ENCODE measurements at regions not wholly inside any gene's neighbourhood (a gene's known extent, or its start where the extent isn't known, plus 50 kb on each side); places are given as distances from the start of the nearest gene placed in this dataset.
A peak's percentile ranks its signal among the peaks of the same experiment; 100 is the strongest.

GRCh38 chr18:6465281-6465680 lies 50.6 kb upstream of the L3MBTL4 start:
- H3K36me3 ChIP-seq (ENCODE audit: control insufficient read depth in 3 of 3, insufficient read depth in 2 of 3, low read depth in 1 of 3, low read length in 3 of 3), result no peaks in the 10 kb centered on the region
- H3K4me3 ChIP-seq (ENCODE audit: low read depth in 1 of 3, low read length in 3 of 3), result no peak overlapping the region
- no peak for FAIRE-seq
- no peak for DNase-seq
- 66 to 79% (median 78%) methylated on average over 1 of the region's 1 CpG for WGBS, 3 donors
- H3K4me1 ChIP-seq (ENCODE audit: control insufficient read depth in 3 of 3, insufficient read depth in 2 of 3, low read depth in 1 of 3, low read length in 2 of 3), result no peaks in the 10 kb centered on the region
- no peak overlapping the region for H3K27ac ChIP-seq (ENCODE audit: low read depth in 1 of 3, low read length in 2 of 3)
- no peaks in the 10 kb centered on the region for H3K9me3 ChIP-seq (ENCODE audit: control insufficient read depth in 2 of 2, insufficient read depth in 1 of 2, low read depth in 1 of 2, low read length in 1 of 2)
- no peaks in the 10 kb centered on the region for H3K27me3 ChIP-seq (ENCODE audit: control insufficient read depth in 3 of 3, insufficient read depth in 3 of 3, low read length in 3 of 3)

GRCh38 chr18:6476190-6476589 lies 61.5 kb upstream of the L3MBTL4 start:
- Histone ChIP-seq H3K36me3 (ENCODE audit: control insufficient read depth in 3 of 3, insufficient read depth in 2 of 3, low read depth in 1 of 3, low read length in 3 of 3) (no peaks in the 10 kb centered on the region), H3K4me3 (ENCODE audit: low read depth in 1 of 3, low read length in 3 of 3) (no peak overlapping the region), H3K27me3 (ENCODE audit: control insufficient read depth in 3 of 3, insufficient read depth in 3 of 3, low read length in 3 of 3) (no peaks in the 10 kb centered on the region), H3K9me3 (ENCODE audit: control insufficient read depth in 2 of 2, insufficient read depth in 1 of 2, low read depth in 1 of 2, low read length in 1 of 2) (peaks cover 0 to under 1% of the 10 kb centered on the region in 2 donors), H3K27ac (ENCODE audit: low read depth in 1 of 3, low read length in 2 of 3) (no peak overlapping the region), H3K4me1 (ENCODE audit: control insufficient read depth in 3 of 3, insufficient read depth in 2 of 3, low read depth in 1 of 3, low read length in 2 of 3) (no peaks in the 10 kb centered on the region)
- 48 to 80% (median 55%) methylated on average over 1 of the region's 1 CpG for WGBS, 3 donors
- DNase-seq (no peak), FAIRE-seq (no peak)

- Histone ChIP-seq H3K27me3 (ENCODE audit: control insufficient read depth in 3 of 3, insufficient read depth in 3 of 3, low read length in 3 of 3) (no peaks in the 10 kb centered on the region), H3K27ac (ENCODE audit: low read depth in 1 of 3, low read length in 2 of 3) (no peak overlapping the region), H3K36me3 (ENCODE audit: control insufficient read depth in 3 of 3, insufficient read depth in 2 of 3, low read depth in 1 of 3, low read length in 3 of 3) (no peaks in the 10 kb centered on the region), H3K4me1 (ENCODE audit: control insufficient read depth in 3 of 3, insufficient read depth in 2 of 3, low read depth in 1 of 3, low read length in 2 of 3) (no peaks in the 10 kb centered on the region), H3K4me3 (ENCODE audit: low read depth in 1 of 3, low read length in 3 of 3) (no peak overlapping the region), H3K9me3 (ENCODE audit: control insufficient read depth in 2 of 2, insufficient read depth in 1 of 2, low read depth in 1 of 2, low read length in 1 of 2) (no peaks in the 10 kb centered on the region)
- DNase-seq, result no peak
- no peak for FAIRE-seq
- 91 to 94% (median 94%) methylated on average over 2 of the region's 2 CpGs for WGBS, 3 donors
These were observed 62.2 kb upstream of the L3MBTL4 start for GRCh38 chr18:6476880-6477279.

GRCh38 chr18:6478121-6478520 lies 63.4 kb upstream of the L3MBTL4 start:
- H3K4me1 ChIP-seq (ENCODE audit: control insufficient read depth in 3 of 3, insufficient read depth in 2 of 3, low read depth in 1 of 3, low read length in 2 of 3), result no peaks in the 10 kb centered on the region
- no peaks in the 10 kb centered on the region for H3K27me3 ChIP-seq (ENCODE audit: control insufficient read depth in 3 of 3, insufficient read depth in 3 of 3, low read length in 3 of 3)
- DNase-seq, result no peak
- no peak overlapping the region for H3K27ac ChIP-seq (ENCODE audit: low read depth in 1 of 3, low read length in 2 of 3)
- H3K36me3 ChIP-seq (ENCODE audit: control insufficient read depth in 3 of 3, insufficient read depth in 2 of 3, low read depth in 1 of 3, low read length in 3 of 3), result no peaks in the 10 kb centered on the region
- FAIRE-seq, result no peak
- 68 to 88% (median 68%) methylated on average over 6 of the region's 6 CpGs for WGBS, 3 donors
- no peaks in the 10 kb centered on the region for H3K9me3 ChIP-seq (ENCODE audit: control insufficient read depth in 2 of 2, insufficient read depth in 1 of 2, low read depth in 1 of 2, low read length in 1 of 2)
- H3K4me3 ChIP-seq (ENCODE audit: low read depth in 1 of 3, low read length in 3 of 3), result no peak overlapping the region

GRCh38 chr18:6479699-6480098 lies 65.0 kb upstream of the L3MBTL4 start:
- WGBS, 3 donors, result 80 to 91% (median 87%) methylated on average over 4 of the region's 4 CpGs
- Histone ChIP-seq H3K4me1 (ENCODE audit: control insufficient read depth in 3 of 3, insufficient read depth in 2 of 3, low read depth in 1 of 3, low read length in 2 of 3) (no peaks in the 10 kb centered on the region), H3K27ac (ENCODE audit: low read depth in 1 of 3, low read length in 2 of 3) (no peak overlapping the region), H3K9me3 (ENCODE audit: control insufficient read depth in 2 of 2, insufficient read depth in 1 of 2, low read depth in 1 of 2, low read length in 1 of 2) (no peaks in the 10 kb centered on the region), H3K4me3 (ENCODE audit: low read depth in 1 of 3, low read length in 3 of 3) (no peak overlapping the region), H3K36me3 (ENCODE audit: control insufficient read depth in 3 of 3, insufficient read depth in 2 of 3, low read depth in 1 of 3, low read length in 3 of 3) (no peaks in the 10 kb centered on the region), H3K27me3 (ENCODE audit: control insufficient read depth in 3 of 3, insufficient read depth in 3 of 3, low read length in 3 of 3) (no peaks in the 10 kb centered on the region)
- FAIRE-seq (no peak), DNase-seq (no peak)

GRCh38 chr18:6482198-6482977 lies 67.7 kb upstream of the L3MBTL4 start:
- Histone ChIP-seq H3K36me3 (ENCODE audit: control insufficient read depth in 3 of 3, insufficient read depth in 2 of 3, low read depth in 1 of 3, low read length in 3 of 3) (no peaks in the 10 kb centered on the region), H3K9me3 (ENCODE audit: control insufficient read depth in 2 of 2, insufficient read depth in 1 of 2, low read depth in 1 of 2, low read length in 1 of 2) (no peaks in the 10 kb centered on the region), H3K4me1 (ENCODE audit: control insufficient read depth in 3 of 3, insufficient read depth in 2 of 3, low read depth in 1 of 3, low read length in 2 of 3) (no peaks in the 10 kb centered on the region), H3K27ac (ENCODE audit: low read depth in 1 of 3, low read length in 2 of 3) (no peak overlapping the region), H3K4me3 (ENCODE audit: low read depth in 1 of 3, low read length in 3 of 3) (no peak overlapping the region), H3K27me3 (ENCODE audit: control insufficient read depth in 3 of 3, insufficient read depth in 3 of 3, low read length in 3 of 3) (no peaks in the 10 kb centered on the region)
- FAIRE-seq, result no peak
- 15 to 19% (median 19%) methylated on average over 15 of the region's 15 CpGs for WGBS, 3 donors
- peak; percentile 43 to 44 for DNase-seq

- no peaks in the 10 kb centered on the region for H3K36me3 ChIP-seq (ENCODE audit: control insufficient read depth in 3 of 3, insufficient read depth in 2 of 3, low read depth in 1 of 3, low read length in 3 of 3)
- no peak overlapping the region for H3K4me3 ChIP-seq (ENCODE audit: low read depth in 1 of 3, low read length in 3 of 3)
- H3K4me1 ChIP-seq (ENCODE audit: control insufficient read depth in 3 of 3, insufficient read depth in 2 of 3, low read depth in 1 of 3, low read length in 2 of 3), result no peaks in the 10 kb centered on the region
- no peak overlapping the region for H3K27ac ChIP-seq (ENCODE audit: low read depth in 1 of 3, low read length in 2 of 3)
- H3K27me3 ChIP-seq (ENCODE audit: control insufficient read depth in 3 of 3, insufficient read depth in 3 of 3, low read length in 3 of 3), result no peaks in the 10 kb centered on the region
- WGBS, 3 donors, result 23 to 72% (median 44%) methylated on average over 2 of the region's 2 CpGs
- DNase-seq, result no peak
- no peak for FAIRE-seq
- H3K9me3 ChIP-seq (ENCODE audit: control insufficient read depth in 2 of 2, insufficient read depth in 1 of 2, low read depth in 1 of 2, low read length in 1 of 2), result no peaks in the 10 kb centered on the region
These were observed 69.9 kb upstream of the L3MBTL4 start for GRCh38 chr18:6484659-6485058.

- FAIRE-seq (no peak), DNase-seq (no peak)
- no peaks in the 10 kb centered on the region for H3K9me3 ChIP-seq (ENCODE audit: control insufficient read depth in 2 of 2, insufficient read depth in 1 of 2, low read depth in 1 of 2, low read length in 1 of 2)
- 17 to 41% (median 20%) methylated on average over 3 of the region's 3 CpGs for WGBS, 3 donors
- no peaks in the 10 kb centered on the region for H3K36me3 ChIP-seq (ENCODE audit: control insufficient read depth in 3 of 3, insufficient read depth in 2 of 3, low read depth in 1 of 3, low read length in 3 of 3)
- no peaks in the 10 kb centered on the region for H3K4me1 ChIP-seq (ENCODE audit: control insufficient read depth in 3 of 3, insufficient read depth in 2 of 3, low read depth in 1 of 3, low read length in 2 of 3)
- no peak overlapping the region for H3K4me3 ChIP-seq (ENCODE audit: low read depth in 1 of 3, low read length in 3 of 3)
- H3K27me3 ChIP-seq (ENCODE audit: control insufficient read depth in 3 of 3, insufficient read depth in 3 of 3, low read length in 3 of 3), result no peaks in the 10 kb centered on the region
- no peak overlapping the region for H3K27ac ChIP-seq (ENCODE audit: low read depth in 1 of 3, low read length in 2 of 3)
These were observed 71.6 kb upstream of the L3MBTL4 start for GRCh38 chr18:6486313-6486712.
